GM12878 (cell line): ENCODE measurements at regions not wholly inside any gene's neighbourhood (a gene's known extent, or its start where the extent isn't known, plus 50 kb on each side); places are given as distances from the start of the nearest gene placed in this dataset.

Source experiments
- BRCA1 ChIP-seq: IDR thresholded peaks from 2 replicates; pipeline ENCODE4 v1.6.1; 2011; ENCODE audit warnings: low read depth, low read length, improper control_type of control experiment
- CHD2 ChIP-seq: IDR thresholded peaks from 2 replicates; pipeline ENCODE4 v1.6.1; 2011; ENCODE audit warnings: low read depth, low read length, improper control_type of control experiment, borderline replicate concordance
- FOS ChIP-seq: IDR thresholded peaks from 3 replicates; pipeline ENCODE4 v1.6.1; 2011; ENCODE audit warnings: borderline replicate concordance; ENCODE audit not compliant: insufficient read length; ENCODE audit errors: extremely low read depth
- ZZZ3 ChIP-seq: IDR thresholded peaks from 2 replicates; pipeline ENCODE4 v1.6.1; 2011; ENCODE audit warnings: low read depth; ENCODE audit not compliant: control insufficient read depth, insufficient read length
- TF ChIP-seq, protein P1 (sequence below), 3 experiments: IDR thresholded peaks in 2 of 3; conservative IDR thresholded peaks in 1 of 3; 2 replicates each; pipeline ENCODE4 v1.5.1; 2011; ENCODE audit warnings: low read depth in 3 of 3, low read length in 3 of 3, mild to moderate bottlenecking in 3 of 3, control low read depth in 2 of 3, moderate library complexity in 2 of 3, inconsistent platforms in 1 of 3, mixed read lengths in 1 of 3; ENCODE audit not compliant: control insufficient read depth in 2 of 3, insufficient read depth in 1 of 3; ENCODE audit errors: extremely low read depth in 1 of 3

DNA sequence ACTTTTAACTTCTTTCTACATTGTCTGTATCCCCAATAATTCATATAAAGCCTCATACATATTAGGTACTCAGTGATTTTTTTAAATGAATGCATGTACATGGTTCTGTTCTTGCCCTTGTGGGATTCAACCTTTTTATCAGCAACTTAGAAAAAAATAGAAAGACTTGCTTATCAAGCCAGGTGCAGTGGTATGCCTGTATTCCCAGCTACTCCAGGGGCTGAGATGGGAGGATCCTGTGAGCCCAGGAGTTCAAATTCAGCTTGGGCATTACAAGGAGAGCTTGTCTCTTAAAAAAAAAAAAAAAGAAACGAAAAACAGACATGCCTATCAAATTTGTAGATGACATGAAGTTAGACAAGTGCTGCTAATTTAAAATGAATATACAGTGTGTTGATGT, 54.2 kb upstream of the MYCBP2 start:
- TF ChIP-seq, protein P1, sequence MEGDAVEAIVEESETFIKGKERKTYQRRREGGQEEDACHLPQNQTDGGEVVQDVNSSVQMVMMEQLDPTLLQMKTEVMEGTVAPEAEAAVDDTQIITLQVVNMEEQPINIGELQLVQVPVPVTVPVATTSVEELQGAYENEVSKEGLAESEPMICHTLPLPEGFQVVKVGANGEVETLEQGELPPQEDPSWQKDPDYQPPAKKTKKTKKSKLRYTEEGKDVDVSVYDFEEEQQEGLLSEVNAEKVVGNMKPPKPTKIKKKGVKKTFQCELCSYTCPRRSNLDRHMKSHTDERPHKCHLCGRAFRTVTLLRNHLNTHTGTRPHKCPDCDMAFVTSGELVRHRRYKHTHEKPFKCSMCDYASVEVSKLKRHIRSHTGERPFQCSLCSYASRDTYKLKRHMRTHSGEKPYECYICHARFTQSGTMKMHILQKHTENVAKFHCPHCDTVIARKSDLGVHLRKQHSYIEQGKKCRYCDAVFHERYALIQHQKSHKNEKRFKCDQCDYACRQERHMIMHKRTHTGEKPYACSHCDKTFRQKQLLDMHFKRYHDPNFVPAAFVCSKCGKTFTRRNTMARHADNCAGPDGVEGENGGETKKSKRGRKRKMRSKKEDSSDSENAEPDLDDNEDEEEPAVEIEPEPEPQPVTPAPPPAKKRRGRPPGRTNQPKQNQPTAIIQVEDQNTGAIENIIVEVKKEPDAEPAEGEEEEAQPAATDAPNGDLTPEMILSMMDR (IDR thresholded peaks at IDR 0.05 in 2 of 3, conservative IDR thresholded peaks at IDR 0.05 in 1 of 3; ENCODE audit: control insufficient read depth in 2 of 3, extremely low read depth in 1 of 3, insufficient read depth in 1 of 3, low read depth in 3 of 3, low read length in 3 of 3) = no peak
- TF ChIP-seq ZZZ3 = no peak
- no peak for TF ChIP-seq BRCA1
- no peak for TF ChIP-seq FOS
- TF ChIP-seq CHD2 = no peak
